Smooth muscle cell of the brain vasculature (primary cell): ENCODE measurements at regions not wholly inside any gene's neighbourhood (a gene's known extent, or its start where the extent isn't known, plus 50 kb on each side); places are given as distances from the start of the nearest gene placed in this dataset.

Source experiments
- DNase-seq: peaks from one replicate; pipeline ENCODE4 v3.0.0-alpha.2; 2012; ENCODE audit warnings: low read depth, low spot score

GRCh38 chr16:80045861-80046260, 445.3 kb upstream of the MAF start:
- no peak for DNase-seq

GRCh38 chr16:80041410-80041809, 440.9 kb upstream of the MAF start:
- no peak for DNase-seq

DNA sequence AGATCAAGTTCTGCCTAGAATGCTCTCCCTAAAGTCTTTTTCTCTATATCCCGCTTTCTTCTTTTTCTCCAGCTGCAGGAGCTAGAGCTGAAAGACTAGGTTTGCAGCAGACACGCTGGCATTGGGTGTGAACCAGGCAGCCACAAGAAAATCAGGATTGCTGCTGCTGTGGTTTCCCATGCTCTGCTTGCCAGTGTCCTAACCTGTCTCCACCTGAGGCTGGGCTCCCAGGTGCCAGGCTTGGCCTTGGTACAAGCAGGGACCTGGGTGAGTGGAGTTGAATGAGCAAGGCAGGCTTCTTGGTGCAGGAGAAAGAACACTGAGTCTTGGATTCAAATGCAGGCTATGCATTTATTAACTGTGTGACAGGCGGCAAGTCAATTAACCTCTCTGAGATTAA, 440.3 kb upstream of the MAF start:
- no peak for DNase-seq

DNA sequence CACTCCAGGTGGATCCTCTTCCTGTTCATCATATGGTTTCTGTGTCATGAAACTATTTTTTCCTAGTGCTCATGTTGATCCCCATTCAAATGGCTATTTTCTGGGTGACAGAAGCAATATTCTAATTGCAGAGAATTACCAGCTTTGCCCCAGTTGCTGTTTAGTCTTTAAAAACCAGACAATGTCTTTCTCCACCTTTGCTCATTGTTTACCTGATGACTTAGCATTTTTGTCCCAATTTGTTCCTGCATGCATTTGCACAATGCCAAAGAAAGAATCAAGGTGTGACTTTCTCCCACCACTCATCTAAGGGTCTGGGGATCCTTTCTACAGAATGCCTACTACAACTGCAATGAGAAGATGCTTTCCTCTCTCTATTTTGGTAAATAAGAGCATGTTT, 439.9 kb upstream of the MAF start:
- DNase-seq = no peak

GRCh38 chr16:80039777-80040176, 439.2 kb upstream of the MAF start:
- DNase-seq = no peak

GRCh38 chr16:80038566-80038965, 438.0 kb upstream of the MAF start:
- DNase-seq = no peak

GRCh38 chr16:80034948-80035663, 434.6 kb upstream of the MAF start:
- no peak for DNase-seq

DNA sequence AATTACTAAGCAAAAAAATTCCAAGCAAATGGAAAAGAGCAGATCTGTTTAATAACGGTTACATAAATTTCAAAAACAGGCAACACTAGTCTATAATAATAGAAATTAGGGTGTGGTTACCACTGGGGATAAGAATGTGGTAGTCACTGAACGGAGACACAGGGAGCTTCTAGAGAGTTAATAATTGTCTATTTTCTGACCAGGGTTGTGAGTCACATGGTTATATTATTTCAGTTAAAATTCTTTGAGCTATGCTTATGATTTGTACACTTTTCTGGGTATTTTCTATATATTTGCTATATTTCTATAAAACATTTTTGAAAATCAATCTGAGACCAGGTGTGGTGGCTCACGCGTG, 433.9 kb upstream of the MAF start:
- DNase-seq = no peak

DNA sequence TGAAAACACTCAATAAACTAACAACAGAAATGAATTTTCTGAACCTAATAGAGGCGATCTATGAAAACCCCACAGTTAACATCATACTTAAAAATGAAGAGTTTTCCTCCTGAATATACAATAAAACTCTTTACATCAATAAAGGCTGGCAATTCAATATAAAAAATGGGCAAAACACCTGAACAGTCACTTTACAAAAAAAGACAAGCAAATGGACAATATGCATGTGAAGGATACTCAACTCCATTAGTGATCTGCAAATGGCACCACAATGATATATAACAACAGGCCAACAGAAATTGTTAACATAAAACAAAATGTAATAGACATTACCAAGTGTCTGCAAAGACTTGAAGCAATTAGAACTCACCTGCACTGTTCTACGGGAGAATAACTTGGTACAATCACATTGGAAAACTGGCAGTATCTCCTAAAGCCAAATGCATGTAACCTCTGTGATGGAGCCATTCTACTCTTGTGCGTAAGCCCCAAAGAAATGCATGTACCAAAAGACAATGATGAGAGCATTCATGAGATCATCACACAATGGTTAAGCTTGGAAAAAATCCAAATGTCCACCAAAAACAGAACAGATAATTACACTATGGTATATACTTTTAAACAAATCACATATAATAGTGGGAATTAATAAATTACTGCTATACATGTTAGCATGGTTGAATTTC, 433.4 kb upstream of the MAF start:
- no peak for DNase-seq

GRCh38 chr16:80029761-80030481, 429.4 kb upstream of the MAF start:
- no peak for DNase-seq

GRCh38 chr16:80029381-80029630, 428.8 kb upstream of the MAF start:
- no peak for DNase-seq

DNA sequence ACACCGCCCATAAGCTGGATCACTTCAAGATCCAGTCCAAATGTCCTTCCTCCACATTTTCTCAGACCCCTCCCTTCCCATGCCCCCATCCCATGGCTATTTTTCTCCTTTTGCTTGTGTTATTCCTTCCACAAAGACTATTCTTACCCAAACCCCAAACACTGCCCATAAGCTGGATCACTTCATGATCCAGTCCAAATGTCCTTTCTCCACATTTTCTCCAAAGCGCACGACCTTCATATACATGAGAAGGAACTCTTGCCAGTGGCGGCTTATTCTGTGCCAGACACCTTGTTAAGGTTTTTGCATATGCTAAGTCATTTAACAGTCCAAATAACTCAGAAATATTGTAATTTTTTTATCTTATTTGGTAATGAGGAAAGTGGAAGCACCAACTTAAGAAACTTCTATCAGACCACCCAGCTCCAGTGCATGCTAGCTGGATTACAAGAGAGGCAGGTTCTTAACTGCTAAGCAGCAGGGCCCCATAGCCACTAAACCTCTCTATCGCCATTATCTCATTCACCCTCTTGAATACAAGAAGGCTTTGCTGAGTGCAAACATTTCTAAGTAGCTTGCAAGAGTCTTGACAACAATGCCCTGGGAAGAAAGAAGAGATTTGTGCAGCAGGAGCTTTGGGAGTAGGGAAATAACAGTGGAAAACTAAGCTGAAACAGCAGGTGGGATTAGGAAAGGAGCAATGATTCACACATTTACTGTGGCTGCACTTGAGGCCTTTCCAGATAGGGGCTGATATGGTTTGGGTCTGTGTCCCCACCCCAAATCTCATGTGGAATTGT, 428.2 kb upstream of the MAF start:
- no peak for DNase-seq

- DNase-seq = peak; percentile 79
Measured at GRCh38 chr16:80027007-80027965, 426.7 kb upstream of the MAF start.

GRCh38 chr16:80025236-80025635, 424.7 kb upstream of the MAF start:
- no peak for DNase-seq

- no peak for DNase-seq
Measured at GRCh38 chr16:80024443-80024842, 423.9 kb upstream of the MAF start.

GRCh38 chr16:80023865-80024264, 423.3 kb upstream of the MAF start:
- peak; percentile 54 for DNase-seq

GRCh38 chr16:80019395-80019794, 418.9 kb upstream of the MAF start:
- no peak for DNase-seq

GRCh38 chr16:80018466-80018865, 417.9 kb upstream of the MAF start:
- no peak for DNase-seq

GRCh38 chr16:80016731-80017326, 416.3 kb upstream of the MAF start:
- no peak for DNase-seq

DNA sequence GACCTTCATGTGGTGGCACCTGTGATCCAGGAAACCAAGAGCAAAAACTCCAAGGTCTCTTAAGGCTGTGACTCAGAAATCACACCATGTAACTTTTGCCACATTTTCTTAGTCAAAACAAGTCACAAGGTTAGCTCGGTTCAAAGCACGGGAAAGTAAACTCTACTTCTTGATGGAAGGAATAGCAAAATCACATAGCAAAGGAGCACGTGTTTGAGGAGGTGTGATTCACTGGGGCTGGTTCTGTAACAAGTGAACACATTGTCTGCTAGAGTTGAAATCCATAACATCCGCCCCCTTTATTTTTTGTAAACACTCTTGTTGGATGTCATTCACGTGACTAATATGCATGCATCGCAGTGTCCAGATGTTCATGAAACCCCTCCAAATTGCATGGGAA, 415.0 kb upstream of the MAF start:
- no peak for DNase-seq
